Progenitor cell of endocrine pancreas (in vitro differentiated cells): ENCODE measurements at regions not wholly inside any gene's neighbourhood (a gene's known extent, or its start where the extent isn't known, plus 50 kb on each side); places are given as distances from the start of the nearest gene placed in this dataset.

ENCODE experiments used
- DNase-seq: peaks from one replicate; pipeline ENCODE4 v3.0.0; 2021; ENCODE audit warnings: low spot score; ENCODE audit not compliant: unreplicated experiment
- H3K27ac Mint-ChIP-seq: 2 replicates; pipeline ENCODE4 v1.8.0; 2021; ENCODE audit warnings: mild to moderate bottlenecking, moderate library complexity, mixed read lengths
- H3K27me3 Mint-ChIP-seq: 2 replicates; pipeline ENCODE4 v1.8.0; 2021; ENCODE audit warnings: mixed read lengths
- H3K36me3 Mint-ChIP-seq: 2 replicates; pipeline ENCODE4 v1.8.0; 2022; ENCODE audit warnings: mixed read lengths; ENCODE audit not compliant: insufficient read depth
- H3K4me1 Mint-ChIP-seq: 2 replicates; pipeline ENCODE4 v1.8.0; 2021; ENCODE audit warnings: low read depth, mixed read lengths
- H3K4me3 Mint-ChIP-seq: 2 replicates; pipeline ENCODE4 v1.8.0; 2021; ENCODE audit warnings: low read depth, mild to moderate bottlenecking, moderate library complexity, mixed read lengths
- H3K9me3 Mint-ChIP-seq: 2 replicates; pipeline ENCODE4 v1.8.0; 2021; ENCODE audit warnings: low read depth, mixed read lengths
- CTCF ChIP-seq: fragments of 200-600 bp; sonication (generic); IDR thresholded peaks from one replicate; pipeline ENCODE4 v1.5.0; 2021; ENCODE audit warnings: antibody characterized with exemption, mild to moderate bottlenecking; ENCODE audit not compliant: unreplicated experiment

DNA sequence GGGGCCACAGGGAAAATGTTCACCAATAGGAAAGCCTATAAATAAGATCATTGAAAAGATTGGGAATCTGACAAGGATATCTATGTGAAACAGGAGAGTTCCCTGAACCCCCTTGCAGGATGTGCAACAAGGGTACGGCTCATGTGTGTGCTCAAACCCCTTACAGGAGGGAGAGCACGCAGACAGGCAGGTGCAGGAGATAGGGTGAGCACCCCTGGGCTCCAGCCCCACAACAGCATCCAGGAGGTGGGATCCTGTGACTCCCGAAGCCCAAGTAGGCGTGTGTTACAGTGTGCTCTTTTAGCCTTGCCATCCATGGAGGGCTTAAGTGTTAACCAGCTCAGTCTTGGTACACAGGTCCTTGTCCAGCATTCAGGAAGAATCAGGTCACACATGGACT is 204.2 kb downstream of the BMP7 start:
- H3K27ac Mint-ChIP-seq, result no peak overlapping the region
- peaks cover 55% of the 10 kb centered on the region for H3K27me3 Mint-ChIP-seq
- H3K4me1 Mint-ChIP-seq, result peaks cover 1% of the 10 kb centered on the region
- TF ChIP-seq CTCF, result no peak
- no peaks in the 10 kb centered on the region for H3K9me3 Mint-ChIP-seq
- no peak overlapping the region for H3K4me3 Mint-ChIP-seq
- no peak for DNase-seq
- H3K36me3 Mint-ChIP-seq, result no peaks in the 10 kb centered on the region

DNA sequence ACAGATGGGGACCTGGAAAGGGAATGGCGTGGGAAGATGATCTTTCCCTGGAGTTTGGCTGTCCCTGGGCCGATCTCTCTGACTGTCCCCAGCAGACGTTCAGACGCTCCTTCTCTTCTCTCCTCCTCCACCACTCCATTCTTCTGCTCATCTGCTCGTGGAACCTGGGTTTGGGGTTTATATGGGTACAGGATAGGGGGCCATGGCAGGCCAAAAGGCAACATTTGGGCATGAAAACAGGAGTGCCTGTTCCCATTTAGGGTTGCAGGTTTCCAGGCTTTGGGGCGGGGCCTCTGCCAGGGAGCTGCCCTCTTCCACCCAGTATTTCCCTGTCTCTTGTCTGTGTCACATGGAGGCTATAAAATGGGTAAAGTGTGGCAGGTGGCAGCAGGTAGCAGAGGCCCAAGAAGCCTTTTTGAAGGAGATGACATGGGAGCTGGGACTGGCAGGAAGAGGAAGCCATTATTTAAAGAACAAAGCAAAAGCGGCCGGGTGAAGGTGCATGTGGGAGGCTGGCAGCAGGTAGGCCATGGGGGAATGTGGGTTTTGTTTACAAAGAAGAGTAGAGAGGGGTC is 203.7 kb downstream of the BMP7 start:
- Mint-ChIP-seq H3K27ac (no peak overlapping the region), H3K36me3 (no peaks in the 10 kb centered on the region), H3K4me3 (no peak overlapping the region), H3K9me3 (no peaks in the 10 kb centered on the region), H3K4me1 (peaks cover 1% of the 10 kb centered on the region), H3K27me3 (peaks cover 56% of the 10 kb centered on the region)
- DNase-seq, result no peak
- TF ChIP-seq CTCF, result no peak

- peaks cover 65% of the 10 kb centered on the region for H3K27me3 Mint-ChIP-seq
- no peak for DNase-seq
- H3K9me3 Mint-ChIP-seq, result no peaks in the 10 kb centered on the region
- no peak for TF ChIP-seq CTCF
- no peak overlapping the region for H3K4me3 Mint-ChIP-seq
- no peak overlapping the region for H3K27ac Mint-ChIP-seq
- H3K4me1 Mint-ChIP-seq, result peaks cover 1% of the 10 kb centered on the region
- no peaks in the 10 kb centered on the region for H3K36me3 Mint-ChIP-seq
Observed at GRCh38 chr20:57064836-57065235, 201.6 kb downstream of the BMP7 start.

- Mint-ChIP-seq H3K36me3 (no peaks in the 10 kb centered on the region), H3K27me3 (peaks cover 66% of the 10 kb centered on the region), H3K9me3 (no peaks in the 10 kb centered on the region), H3K4me1 (peaks cover 1% of the 10 kb centered on the region), H3K4me3 (no peak overlapping the region), H3K27ac (no peak overlapping the region)
- DNase-seq, result no peak
- no peak for TF ChIP-seq CTCF
Observed at GRCh38 chr20:57065646-57066045, 200.8 kb downstream of the BMP7 start.

DNA sequence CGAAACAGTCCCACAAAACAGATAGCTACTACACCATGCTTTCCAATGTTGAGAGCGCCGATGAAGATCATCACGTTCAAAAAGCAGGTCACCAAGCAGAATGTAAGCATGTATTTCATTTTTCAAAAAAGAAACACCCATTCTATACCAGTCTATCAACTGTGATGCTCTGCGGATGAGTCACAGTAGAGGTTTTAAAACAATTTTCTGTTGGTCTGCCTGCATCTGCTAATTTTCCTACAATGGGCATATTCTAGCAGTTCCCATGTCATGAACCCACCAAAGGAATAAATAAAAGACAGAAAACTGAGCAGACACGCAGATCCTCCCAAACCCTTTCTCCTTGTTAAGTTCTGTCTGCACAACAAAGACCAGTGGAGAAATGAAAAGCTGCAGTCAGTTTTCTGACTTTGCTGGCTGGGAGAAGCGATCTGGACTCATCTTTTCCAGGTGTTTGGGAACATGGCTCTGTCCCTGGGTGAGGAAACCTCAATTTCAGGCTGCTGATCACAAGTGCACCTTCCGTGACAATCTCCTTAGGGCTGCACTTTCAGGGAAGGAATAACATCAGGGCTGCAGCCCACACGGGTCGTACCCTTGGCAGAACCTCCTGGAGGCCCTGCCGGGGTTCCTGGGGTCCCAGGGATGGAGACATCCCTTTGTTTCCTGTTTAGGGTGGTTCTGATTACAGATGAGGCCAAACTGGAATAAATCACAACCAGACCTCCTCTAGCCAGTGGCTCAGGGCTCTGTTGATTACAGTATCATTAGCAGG is 200.1 kb downstream of the BMP7 start:
- no peaks in the 10 kb centered on the region for H3K9me3 Mint-ChIP-seq
- H3K4me3 Mint-ChIP-seq, result no peak overlapping the region
- TF ChIP-seq CTCF, result no peak
- H3K4me1 Mint-ChIP-seq, result peaks cover 5% of the 10 kb centered on the region
- H3K36me3 Mint-ChIP-seq, result no peaks in the 10 kb centered on the region
- H3K27ac Mint-ChIP-seq, result no peak overlapping the region
- H3K27me3 Mint-ChIP-seq, result peaks cover 64% of the 10 kb centered on the region
- DNase-seq, result no peak
